ENCODE measurements at regions not wholly inside any gene's neighbourhood (a gene's known extent, or its start where the extent isn't known, plus 50 kb on each side); places are given as distances from the start of the nearest gene placed in this dataset.

DNA sequence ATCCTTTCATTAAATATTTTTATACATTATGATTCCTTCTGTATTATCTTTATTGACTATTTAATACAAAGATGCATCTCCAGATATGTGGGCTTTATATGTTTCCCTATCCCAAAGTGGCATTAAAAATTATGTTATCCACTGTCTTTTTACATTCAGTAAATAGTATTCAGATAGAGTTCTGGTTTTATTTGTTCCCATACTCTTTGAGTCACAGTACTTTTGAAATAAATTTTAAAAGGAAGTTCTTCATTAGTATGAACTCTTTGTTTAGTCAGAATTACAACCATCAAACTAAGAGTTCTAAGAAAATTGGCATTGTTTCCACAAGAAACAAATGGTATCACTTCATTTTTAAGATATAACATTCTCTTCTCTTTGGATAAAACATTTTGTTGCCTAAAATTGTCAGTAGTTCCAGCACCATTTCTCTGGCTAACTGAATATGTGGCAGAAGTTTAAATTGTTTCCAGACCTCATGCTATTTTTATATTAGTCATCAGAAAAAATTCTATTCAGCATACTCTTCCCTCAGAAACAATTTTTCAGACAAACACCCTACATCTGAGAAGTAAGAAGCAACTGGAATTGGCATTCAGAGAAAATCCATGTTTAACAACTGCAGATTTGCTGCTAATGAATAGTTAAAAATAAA lies 88.5 kb upstream of the COL5A2 start:
- no peak for DNase-seq (ENCODE audit: low spot score)

DNA sequence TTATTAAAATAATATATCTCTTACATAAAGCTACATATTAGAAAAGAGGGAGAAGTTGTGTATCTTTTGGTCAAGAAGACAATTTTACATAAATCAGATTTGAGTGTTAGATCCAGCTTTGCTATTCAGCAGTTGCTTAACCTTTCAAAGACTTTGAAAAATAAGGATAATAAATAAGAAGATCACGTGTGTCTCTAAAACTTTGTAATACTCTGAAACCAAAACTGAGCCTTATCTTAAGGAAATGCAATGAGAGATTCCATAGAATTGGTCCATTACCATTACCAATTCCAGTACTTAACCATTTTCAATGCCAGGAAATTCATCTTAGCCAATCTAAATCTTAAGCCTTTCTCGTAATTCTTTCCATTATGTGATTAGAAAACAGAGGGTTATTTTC lies 89.2 kb upstream of the COL5A2 start:
- no peak for DNase-seq (ENCODE audit: low spot score)

DNA sequence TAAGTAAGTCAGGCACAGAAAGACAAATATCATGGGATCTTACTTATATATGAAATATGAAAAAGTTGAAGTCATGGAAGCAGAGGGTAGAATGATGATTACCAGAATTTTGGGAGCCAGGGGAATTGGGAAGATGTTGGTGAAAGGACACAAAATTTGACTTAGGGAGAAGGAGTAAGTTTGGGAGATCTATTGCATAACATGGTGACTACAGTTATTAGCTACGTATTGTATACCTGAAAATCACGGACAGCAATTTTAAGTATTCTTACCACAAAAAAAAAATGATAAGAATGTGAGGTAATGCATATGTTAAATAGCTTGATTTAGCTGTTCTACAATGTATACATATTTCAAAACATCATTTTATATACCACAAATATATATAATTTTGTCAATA lies 94.2 kb upstream of the COL5A2 start:
- no peak for DNase-seq (ENCODE audit: low spot score)

DNA sequence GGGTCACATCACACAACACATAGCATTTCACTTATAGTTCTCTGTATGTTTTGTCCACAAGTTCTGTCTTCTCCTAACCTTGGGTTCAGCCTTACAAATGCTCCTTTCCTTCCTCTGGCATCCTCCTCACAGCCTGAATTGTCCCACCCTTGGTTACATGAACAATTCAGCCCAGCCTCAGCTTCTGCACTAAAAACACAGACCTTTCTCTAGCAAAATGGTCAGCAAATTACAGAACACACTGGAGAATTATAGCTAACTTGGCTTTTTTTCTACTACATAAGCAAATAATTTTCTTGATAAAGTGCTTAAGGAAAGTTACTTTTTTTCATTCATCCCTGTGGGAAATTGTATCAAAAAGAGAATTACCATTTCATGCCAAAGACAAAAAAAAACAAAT lies 94.8 kb upstream of the COL5A2 start:
- no peak for DNase-seq (ENCODE audit: low spot score)

DNA sequence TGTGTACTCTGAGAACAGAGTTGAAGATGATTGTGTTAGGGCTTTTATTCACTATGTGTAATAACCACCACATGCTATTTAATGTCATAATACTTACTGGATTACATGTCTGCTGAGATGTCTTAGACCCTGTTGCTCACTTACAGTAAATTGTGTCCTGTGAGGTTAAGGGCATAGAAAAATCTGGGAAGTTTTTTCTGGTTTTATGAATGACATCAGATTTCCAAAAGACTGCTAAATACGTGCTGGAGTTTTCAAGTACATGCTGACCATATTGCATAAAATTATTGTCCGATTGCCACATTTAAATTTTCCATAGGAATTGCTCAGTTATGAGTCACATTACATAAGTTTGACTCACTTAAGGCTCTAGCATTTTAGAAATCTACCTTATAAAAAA lies 96.7 kb upstream of the COL5A2 start:
- DNase-seq (ENCODE audit: low spot score): peak; percentile 4

DNA sequence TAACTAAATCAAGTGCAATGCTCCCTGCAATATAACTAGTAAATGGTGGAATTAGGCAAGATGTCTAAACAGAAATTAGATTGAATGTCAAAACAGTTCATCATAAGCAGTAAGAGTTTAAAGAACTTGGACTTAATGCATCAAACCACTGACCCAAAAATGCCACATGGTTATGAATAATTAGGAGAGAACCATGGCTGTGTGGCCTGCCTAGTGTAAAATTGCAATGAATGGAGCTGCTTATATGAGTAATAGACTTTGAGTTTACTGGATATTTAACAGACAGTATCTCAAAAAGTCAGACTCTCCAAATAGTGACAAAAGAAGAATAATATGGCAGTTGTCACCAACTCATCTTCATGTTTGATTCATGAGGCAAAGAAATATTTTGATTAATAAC lies 101.6 kb upstream of the COL5A2 start:
- DNase-seq (ENCODE audit: low spot score): no peak

DNA sequence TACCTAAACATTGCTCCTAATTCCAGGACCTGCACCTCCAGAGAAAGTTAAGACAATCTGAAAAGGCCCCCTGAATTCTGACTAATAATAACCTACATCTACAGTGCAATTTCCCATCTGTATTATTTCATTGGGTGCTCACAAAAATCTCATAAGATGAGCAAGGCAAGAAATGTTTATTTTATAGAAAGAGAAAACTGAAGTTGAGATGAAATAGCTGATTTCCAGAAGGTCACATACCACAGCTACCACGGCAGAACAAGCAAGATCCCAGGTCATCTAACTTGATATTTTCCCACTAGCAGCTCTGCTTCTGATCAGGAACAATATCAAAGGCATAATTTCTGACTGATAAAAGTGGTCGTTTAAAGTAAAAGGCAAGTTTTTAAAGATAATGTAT lies 105.8 kb upstream of the COL5A2 start:
- DNase-seq (ENCODE audit: low spot score): no peak

DNA sequence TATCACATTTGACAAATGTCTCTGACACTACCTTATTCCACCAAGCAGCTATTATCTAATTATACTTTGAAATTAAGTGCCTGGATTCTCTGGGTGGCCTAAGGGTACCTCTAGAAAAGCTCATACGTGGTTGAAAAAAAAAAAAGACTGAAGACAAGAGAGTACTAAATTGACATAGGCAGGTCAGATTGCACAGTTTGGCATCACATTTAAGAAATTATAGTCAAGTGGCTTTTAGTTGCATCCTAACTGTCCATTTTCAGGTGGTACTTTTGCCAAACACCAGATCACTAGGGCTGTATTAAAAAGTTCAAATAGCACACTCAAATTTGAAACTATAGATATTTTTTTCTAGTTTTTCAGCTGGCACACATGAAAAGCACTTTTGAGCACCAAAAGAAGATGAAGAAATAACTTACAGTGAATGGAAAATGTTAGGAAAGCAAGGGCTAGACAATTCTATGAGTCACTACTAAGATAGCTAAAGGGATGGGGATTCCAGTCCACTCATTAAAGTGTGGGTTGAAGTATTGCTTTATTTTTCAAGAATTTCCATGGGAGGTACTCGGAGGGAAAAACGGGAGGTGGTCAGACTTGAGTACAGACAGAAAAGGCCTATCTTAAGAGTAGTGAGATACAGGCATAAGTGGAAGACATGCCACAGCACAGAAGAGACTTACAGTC lies 106.5 kb upstream of the COL5A2 start:
- DNase-seq (ENCODE audit: low spot score): peak; percentile 53

DNA sequence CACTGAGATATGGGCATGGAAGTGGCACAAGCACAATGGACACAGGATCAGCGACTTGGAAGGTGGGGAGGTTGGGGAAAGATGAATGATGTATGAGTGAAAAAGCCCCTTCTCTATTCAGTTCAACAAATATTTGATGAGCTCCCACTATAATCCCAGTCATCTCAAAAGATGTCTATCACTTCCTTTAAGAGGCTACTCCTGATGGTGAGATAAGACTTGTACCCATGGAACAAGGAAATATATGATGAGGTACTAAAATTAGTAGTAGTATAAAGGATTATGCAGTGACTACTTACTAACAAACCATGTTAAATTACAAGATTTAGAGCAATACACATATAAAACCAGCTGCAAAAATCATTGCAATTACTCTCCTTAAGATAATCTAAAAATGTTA lies 107.8 kb upstream of the COL5A2 start:
- DNase-seq (ENCODE audit: low spot score): no peak

DNA sequence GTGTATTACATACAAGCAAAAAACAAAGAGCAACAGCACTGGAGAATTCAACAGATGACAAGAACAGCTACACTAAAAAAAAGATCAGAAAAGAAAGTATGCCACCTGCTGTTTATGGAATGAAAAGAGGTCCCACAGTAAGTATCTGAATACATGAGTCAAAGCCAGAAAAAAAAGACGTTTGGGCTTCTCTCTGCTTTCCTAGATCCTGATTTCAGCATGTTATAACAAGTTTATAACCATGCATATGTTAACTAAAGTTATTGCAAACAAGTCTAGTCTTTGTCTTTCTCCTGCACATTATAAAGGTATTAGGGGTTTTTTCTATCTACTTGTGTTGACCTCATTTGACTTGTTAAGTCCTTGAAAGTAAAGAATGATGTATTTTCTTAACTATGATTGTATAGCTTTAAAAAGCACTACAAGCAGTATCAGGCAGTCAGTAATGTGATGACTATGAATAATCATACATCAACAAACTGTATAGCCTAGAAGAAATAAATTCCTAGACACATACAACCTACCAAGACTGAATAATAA lies 108.5 kb upstream of the COL5A2 start:
- DNase-seq (ENCODE audit: low spot score): peak; percentile 56

DNA sequence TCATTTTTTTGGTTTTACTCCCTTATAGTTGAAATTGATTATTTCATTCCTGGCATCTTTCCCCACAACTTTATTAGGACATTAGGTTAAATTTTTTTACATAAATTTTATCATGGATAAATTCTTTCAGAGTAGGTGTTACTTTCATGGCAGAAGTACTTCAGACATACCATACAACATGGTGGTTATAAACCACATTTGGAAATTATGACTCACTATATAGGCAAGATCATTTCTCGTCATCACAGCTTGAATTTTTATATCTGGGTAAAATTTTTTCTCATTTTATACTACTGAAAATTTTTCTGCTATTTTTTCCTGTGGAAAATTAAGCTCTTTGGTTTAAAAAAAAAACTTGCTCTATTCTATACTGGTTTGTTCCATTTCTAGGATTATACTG lies 111.9 kb upstream of the COL5A2 start:
- DNase-seq (ENCODE audit: low spot score): no peak

DNA sequence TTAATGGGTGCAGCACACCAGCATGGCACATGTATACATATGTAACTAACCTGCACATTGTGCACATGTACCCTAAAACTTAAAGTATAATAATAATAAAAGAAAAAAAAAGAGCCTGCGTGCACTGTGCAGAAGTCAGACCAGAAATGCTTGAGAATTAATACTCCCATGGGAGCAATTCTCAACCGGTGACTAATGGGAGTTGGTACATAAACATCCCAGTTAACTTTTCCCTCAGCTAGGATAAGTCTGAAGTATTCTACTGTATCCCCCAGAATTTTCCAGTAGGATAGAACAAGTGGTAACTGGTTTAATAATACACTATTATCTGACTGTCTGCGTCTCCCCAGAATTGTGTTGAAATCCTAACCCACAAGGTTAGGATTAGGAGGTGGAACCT lies 113.6 kb upstream of the COL5A2 start:
- no peak for DNase-seq (ENCODE audit: low spot score)

DNA sequence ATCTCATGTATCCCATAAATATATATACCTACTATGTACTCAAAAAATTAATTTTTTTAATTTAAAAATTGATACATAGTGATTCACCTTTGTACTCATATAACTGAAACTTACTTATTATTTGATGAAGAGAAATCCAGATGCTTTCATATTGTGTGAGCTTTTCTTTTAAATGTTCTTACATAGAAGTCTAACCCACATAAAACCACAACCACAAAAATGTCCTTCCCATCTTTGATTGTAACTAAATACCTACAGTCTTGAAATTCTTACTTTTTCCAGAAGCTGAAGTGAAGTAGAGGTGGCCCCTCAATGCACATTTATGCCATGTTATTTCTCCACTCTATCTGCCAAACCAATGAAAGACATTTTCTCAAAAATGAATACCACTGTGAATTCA lies 117.9 kb upstream of the COL5A2 start:
- no peak for DNase-seq (ENCODE audit: low spot score)

DNA sequence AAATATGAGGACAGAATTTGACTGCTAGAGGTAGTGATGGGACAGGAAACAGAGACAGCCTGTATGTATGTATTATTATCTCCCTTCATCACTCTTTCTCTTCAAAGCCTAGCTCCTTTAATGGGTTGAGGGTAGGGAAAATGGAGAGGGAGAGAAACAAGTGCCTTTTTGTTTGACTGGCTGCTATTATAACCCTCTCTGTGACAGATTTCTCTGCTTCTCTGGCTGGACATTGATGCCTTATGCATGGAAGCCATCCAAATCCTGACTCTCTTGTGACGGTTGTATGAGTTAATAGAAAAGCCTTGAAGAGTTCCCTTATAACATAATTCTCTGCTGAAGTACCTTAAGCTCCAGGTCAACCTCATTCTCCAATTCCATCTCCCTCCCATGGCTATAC lies 118.5 kb upstream of the COL5A2 start:
- DNase-seq (ENCODE audit: low spot score): no peak

DNA sequence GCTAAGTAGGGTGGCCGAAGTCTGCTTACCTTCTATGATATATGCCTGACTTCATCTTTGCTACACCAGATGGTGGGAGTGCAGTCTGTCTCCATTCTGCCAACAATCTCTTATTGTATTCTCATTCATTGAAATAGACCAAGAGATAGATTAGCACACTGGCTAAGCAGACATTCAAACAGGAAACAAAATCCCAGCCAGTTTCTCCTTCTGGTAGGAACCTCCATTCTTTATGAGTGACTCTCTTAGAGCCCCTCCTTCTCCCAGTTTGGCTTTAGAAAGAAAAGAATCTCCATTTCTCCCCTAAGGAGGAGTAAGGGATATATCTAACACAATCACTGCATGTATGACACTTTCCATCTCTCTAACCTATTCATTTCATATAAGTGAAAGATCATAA lies 118.9 kb upstream of the COL5A2 start:
- no peak for DNase-seq (ENCODE audit: low spot score)

DNA sequence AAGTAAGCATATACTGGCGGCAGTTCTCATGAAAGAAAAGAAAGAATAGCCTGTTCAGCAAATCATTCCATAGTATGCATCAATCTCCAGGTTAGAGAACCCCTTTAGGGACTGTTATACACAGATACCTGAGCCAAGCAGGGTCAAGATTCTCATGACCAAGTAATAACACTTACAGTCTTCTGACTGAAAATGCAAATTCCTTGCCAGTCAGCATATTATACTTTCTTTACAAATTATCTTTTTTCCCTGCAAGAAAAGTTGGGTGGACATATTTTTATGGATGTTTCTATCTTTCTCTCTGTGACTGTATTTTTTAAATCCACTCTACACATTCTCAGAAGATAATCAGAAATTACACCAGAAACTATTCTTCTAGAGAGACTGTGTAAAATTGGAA lies 120.4 kb upstream of the COL5A2 start:
- no peak for DNase-seq (ENCODE audit: low spot score)

DNA sequence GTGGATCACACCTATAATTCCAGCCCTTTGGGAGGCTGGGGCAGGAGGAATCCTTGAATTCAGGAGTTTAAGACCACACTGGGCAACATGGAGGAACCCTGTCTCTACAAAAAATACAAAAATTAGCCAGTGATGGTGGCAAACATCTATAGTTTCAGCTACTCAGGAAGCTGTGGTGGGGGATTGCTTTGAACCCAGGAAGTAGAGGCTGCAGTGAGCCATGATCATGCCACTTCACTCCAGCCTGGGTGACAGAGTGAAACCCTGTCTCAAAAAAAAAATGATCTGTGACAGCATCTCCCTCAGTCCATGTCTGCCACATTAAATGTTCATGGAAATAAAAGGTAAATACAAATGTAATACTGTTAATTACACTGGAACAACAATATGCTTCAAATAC lies 121.4 kb upstream of the COL5A2 start:
- DNase-seq (ENCODE audit: low spot score): no peak

DNA sequence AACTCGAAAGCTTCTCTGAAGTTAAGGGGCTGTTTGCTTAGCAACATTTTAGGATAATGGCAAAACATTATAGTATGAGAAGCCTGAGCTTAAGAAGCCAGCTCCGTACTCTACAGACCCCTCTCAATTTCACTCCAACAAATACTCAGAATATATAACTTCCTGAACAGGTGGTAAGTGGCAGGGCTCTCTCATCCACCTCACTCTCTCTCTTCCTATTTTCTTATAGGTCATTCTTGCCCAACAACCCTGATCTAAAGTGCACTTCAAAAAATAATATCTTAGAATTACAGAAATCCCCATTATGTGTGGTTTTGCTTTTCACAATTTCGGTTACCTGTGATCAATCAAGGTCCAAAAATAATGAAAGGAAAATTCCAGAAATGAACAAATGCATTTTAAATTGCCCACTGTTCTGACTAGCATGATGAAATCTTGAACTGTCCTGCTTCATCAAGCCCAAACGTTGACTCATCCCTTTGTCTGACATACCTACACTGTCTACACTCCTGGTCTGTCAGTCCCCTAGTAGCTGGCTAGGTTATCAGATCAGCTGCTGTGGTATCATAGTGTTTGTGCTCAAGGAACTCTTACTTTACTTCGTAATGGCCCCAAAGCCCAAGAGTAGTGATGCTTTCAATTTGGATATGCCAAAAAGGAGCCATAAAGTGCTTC lies 122.8 kb upstream of the COL5A2 start:
- DNase-seq (ENCODE audit: low spot score): peak; percentile 79

DNA sequence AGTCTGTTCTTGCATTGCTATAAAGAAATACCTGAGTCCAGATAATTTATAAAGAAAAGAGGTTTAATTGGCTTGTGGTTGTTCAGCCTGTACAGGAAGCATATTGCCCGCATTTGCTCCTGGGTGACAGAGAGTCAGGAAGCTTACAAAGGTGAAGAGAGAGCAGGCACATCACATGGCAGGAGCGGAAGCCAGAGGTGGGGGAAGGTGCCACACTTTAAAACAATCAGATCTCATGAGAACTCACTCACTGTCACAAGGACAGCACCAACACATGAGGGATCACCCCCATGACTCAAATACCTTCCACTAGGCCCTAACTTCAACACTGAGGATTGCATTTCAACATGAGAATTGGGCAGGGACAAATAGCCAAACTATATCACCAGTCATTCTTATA lies 124.8 kb upstream of the COL5A2 start:
- no peak for DNase-seq (ENCODE audit: low spot score)

DNA sequence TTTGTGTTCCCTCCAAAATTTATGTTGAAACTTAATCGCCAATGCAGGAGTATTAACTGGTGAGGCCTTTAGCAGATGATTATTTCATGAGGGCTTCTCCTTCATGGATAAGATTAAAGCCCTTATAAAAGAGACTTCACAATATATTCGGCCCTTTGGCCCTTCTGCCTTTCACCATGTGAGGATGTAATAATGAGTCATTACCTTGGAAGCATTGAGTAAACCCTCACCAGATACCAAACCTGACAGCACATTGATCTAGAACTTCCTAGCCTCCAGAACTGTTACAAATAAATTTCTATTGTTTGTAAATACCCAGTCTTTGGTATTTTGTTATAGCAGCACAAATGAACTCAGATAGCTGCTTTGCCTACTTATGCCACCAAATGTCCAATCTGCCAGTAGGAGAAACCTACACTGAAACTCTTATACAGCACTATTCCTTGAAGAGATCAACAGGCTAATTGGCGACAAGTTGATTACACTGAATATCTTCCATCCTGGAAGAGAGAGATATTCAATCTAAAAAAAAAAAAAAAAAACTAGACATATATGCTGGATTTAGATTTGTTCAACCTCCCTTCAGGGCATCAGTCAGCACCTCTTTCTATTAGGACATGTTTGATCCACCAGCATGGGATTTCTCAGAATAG lies 125.9 kb upstream of the COL5A2 start:
- peak; percentile 50 for DNase-seq (ENCODE audit: low spot score)

DNA sequence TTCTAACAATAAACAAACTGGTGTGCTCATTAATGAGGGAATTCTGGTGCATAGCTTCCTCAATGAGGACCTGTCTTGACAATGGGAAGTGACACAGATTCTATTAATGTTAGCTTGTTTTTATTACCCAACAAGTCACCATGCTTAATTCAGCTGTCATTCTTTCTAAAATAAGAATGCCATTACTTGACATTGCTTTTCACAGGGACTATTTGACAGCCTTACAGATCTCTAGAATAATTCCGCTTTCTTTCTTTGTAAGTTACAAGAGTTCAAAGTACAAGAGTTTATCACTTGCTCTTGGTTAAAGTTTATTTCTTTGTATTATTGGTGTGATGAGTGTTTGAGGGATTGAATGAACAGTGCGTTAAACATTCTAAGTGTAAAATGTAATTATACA lies 127.0 kb upstream of the COL5A2 start:
- no peak for DNase-seq (ENCODE audit: low spot score)

DNA sequence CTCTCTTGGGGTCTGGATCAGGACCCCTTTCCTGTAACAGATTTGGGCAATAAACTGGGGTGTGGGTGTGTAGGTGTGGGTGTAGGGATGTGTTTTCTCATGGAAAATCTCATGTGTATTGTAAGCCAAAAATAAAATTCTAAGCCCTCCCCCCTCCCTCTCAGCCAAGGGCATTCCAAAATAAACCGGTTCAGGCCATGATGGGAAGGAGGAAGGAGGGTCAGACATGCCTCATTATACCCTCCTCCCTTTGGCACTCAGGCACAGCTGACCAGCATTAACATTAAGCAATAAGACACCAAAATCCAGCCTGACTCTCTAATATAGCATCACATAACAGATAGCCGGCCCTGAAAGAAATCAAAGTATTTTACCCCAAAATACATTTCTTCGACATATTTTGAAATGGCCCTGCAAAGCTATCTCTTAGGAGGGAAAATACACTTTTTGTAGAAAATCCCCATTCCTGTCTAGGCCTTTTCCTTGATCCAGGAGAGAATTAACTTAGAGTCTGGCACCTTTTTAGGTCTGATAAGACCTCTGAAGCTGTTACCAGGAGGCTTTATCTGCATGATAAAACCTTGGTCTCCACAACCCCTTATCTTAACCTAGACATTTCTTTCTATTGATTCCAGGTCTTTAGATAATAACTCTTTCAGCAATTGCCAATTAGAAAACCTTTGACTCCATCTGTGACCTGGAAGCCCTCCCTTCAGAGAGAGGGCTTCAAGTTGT lies 128.7 kb upstream of the COL5A2 start:
- DNase-seq (ENCODE audit: low spot score): no peak

Data from kidney tubule cell (primary cell).